HG03575 (cell line): ENCODE measurements at regions not wholly inside any gene's neighbourhood (a gene's known extent, or its start where the extent isn't known, plus 50 kb on each side); places are given as distances from the start of the nearest gene placed in this dataset.

Experiments
- ATAC-seq: cut with Tn5 transposase; IDR thresholded peaks from one replicate; pipeline ENCODE4 v1.9.1; 2021; ENCODE audit not compliant: unreplicated experiment, insufficient number of reproducible peaks, low FRiP score; ENCODE audit errors: extremely low read depth

GRCh38 chr2:56860991-56861390 is 677.2 kb downstream of the CCDC85A start:
- no peak for ATAC-seq

- ATAC-seq = no peak
These were observed 687.9 kb downstream of the CCDC85A start for GRCh38 chr2:56871644-56872043.

GRCh38 chr2:56874717-56875116 is 690.9 kb downstream of the CCDC85A start:
- no peak for ATAC-seq

GRCh38 chr2:56889738-56890137 is 705.9 kb downstream of the CCDC85A start:
- ATAC-seq = no peak

DNA sequence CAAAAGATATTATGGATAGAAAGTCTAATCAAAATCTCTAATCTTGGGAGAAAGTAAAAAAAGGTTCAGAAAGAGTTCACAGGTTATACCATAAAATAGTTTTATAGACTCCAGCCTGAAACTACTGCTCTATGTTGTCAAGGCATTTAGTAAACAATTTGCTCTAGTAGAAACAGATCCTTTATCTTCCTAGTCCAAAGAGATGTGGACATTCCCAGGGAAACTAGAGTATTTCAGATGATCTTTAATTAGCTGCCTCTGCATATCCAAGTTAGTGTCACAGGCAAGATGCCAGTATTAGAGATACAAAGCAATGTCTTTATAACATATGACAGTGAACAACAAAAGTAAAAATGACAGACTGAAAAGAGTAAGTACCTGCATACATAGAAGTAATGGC is 708.6 kb downstream of the CCDC85A start:
- no peak for ATAC-seq

- no peak for ATAC-seq
These were observed 715.2 kb downstream of the CCDC85A start for GRCh38 chr2:56898986-56899385.

DNA sequence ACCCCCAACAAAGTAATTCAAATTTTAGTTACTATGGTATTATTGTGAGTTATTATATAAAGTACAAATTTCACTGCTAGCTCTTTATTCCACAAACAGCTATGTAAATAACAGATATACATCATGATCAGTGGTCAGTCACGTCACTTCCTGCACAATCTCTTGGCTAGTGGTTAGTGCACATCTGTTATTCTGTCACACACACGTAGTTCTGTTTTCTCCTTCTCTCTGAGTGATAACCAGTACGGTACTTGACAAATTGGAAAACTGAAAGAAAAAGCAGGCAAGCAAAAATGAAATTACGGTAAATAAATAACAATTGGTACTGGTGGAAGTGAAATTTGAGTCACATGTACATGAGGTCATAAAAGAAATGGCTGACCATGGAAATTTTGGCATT is 728.7 kb downstream of the CCDC85A start:
- ATAC-seq = no peak

- no peak for ATAC-seq
These were observed 735.0 kb downstream of the CCDC85A start for GRCh38 chr2:56918790-56919189.

- no peak for ATAC-seq
These were observed 750.2 kb downstream of the CCDC85A start for GRCh38 chr2:56933976-56934375.

DNA sequence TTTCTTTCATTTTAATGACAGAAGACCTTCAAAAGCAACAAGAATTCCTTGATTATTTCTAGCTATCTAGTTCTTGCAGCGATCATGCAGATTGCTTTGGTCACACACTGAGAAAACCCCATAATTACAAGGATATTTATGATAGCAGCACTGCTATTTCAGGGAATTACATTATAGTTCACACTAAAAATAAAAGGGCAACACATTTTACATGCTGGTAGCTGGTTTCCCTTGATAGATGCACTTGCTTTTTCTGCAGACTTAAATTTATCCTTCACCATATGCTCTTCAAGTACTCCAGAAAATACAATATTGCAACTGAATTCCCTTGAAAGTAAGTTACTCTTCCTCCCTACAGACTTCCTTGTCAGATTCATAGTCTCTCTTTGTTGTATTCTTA is 751.1 kb downstream of the CCDC85A start:
- ATAC-seq = no peak

GRCh38 chr2:56940054-56940453 is 756.3 kb downstream of the CCDC85A start:
- ATAC-seq = no peak

DNA sequence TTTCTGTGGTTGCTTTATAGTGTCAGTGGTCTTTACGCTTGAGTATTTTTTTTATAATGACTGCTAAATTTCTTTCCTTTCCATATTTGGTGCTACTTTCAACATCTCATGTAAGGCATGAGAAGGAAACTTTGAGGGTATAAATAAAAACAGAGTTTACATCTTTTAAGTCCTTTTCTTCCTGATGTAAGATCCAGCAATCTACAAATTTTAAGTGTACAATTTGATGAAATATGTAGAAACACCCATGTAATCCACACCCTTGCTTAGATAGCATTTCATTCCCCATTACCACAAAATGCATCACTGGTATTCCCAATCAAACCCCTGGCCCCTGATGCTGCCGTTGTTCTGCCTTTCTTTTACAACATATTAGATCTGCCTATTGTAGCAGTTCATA is 769.1 kb downstream of the CCDC85A start:
- ATAC-seq = no peak

DNA sequence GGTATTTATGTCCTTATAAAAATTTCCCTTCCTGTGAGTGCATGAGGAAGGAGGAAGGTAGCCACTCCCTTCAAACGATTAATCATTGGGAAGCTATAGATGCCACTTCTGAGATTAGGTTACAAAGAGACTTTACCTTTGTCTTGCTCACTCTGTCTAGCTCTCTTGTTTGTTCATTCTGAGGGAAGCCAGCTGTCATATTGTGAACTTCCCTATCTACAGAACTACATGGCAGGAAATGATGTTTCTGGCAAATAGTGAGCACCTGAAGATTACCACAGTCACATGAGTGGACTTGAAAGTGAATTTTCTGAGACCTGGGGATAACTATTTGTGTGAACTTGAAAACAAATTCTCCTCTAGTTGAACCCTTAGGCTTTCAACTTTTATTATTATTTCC is 776.8 kb downstream of the CCDC85A start:
- ATAC-seq = no peak

DNA sequence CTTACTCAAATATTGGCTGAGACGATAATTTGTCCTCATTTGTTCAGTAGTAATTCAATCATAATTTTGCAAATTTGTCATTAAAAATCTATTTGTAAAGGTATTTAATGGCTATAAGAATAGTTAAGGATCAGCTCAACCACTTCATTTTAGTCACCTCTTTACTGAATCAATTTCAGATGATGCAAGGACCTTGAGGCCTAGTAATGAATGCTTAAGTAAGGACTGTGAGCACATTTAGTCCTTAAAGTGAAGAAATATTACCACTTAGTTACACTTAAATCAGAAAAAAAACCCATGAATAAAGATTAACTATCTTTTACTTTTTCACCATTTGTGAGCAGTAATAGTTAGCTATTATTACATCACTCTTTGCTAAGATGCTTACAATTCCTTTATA is 778.9 kb downstream of the CCDC85A start:
- ATAC-seq = no peak

DNA sequence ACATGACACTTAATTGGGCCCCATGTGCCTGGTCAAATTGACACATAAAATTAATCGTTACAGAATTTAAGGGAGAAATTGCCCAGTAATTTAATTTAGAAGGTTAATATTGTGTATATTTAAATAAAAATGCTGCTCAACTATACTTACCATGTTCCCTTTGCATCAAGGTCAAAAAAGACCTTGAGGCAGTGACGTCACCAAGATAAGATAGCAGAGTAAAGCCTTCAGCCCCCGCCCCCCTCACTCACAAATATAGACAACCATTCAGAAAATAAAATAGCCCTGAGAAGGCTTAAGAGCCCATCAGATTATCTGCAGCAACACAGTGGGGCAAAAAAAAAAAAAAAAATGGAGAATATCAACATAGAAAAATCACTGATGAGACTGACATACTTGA is 785.7 kb downstream of the CCDC85A start:
- no peak for ATAC-seq

- ATAC-seq = no peak
These were observed 787.7 kb downstream of the CCDC85A start for GRCh38 chr2:56971383-56971974.

DNA sequence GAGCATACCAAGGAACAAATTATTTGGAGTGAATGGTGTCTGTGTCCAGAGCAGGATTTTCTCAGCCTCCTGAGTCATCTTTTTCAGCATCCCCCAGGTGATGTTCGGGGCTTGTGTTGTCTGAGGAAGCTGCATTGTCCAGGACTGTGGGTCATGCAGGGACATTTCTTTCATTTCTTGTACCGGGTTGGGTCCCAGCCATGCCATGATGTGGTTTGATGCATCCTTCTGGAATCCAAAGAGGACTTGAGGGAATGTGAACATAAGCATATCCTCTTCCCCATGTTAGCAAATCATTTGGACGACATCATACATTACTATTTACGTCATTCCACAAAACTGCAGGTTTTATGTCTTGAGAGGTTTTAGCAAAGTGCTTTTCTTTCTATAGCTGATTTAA is 797.8 kb downstream of the CCDC85A start:
- ATAC-seq = no peak

- no peak for ATAC-seq
These were observed 801.8 kb downstream of the CCDC85A start for GRCh38 chr2:56985609-56986008.

DNA sequence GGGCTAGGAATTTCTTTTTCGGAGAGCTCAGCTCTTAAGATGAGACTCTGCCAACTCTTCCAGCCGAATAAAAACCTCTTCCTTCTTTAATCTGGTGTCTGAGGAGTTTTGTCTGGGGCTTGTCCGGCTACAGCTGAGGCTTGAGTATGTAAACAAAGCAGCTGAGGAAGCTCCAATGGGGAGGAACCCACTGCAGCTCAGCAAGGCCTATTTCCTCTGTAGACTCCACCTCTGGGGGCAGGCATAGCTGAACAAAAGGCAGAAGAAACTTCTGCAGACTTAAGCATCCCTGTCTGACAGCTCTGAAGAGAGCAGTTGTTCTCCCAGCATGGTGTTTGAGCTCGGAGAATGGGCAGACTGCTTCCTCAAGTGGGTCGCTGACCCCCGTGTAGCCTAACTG is 838.7 kb downstream of the CCDC85A start:
- ATAC-seq = no peak

DNA sequence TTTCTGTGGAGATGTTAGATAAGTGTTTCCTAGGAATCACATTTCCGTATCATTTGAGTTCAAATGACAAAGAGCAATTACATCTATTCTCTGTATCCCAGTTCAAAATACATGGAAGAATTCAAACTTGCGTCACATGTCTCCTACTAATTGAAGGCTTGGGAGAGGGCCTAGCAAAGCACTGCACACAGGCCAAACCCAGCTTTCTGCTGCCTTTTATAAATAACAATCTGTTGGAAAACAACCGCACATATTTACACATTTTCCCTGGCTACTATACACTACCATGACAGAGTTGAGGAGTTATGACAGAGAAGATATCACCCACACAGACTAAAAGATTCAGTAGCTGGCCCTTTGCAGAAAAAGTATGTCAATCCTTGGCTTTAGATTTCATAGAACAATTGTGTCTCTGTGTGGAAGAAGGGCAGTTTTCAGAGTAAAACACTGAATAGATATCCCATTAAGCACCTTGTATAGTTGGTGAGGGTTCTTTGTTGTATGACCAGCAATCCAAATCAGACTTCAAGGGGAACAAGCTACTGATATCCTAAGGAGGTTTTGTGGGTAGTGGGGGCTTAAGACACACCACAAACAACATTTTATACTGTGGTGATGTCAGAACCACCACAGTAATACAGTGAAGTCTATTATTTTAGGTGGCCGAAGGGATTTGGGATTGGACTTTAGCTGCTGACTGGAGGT is 861.3 kb downstream of the CCDC85A start:
- no peak for ATAC-seq

DNA sequence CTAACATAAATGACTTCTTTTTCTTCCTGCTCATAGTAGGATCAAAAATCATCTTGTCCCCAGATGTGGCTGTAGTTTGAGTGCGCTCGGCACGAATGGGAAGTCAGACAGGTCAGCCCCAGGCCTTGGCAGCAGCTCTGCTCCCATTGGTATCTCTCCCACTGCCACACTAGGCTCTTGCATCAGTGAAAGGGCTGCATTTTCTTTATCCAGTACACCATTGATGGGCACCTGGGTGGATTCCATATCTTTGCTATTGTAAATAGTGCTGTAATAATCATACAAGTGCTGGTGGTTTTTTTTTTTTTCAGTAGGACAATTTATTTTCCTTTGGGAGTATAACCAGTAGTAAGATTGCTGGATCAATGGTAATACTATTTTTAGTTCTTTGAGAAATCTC is 865.5 kb downstream of the CCDC85A start:
- ATAC-seq = no peak
